Chondrocyte (in vitro differentiated cells): ENCODE measurements at regions not wholly inside any gene's neighbourhood (a gene's known extent, or its start where the extent isn't known, plus 50 kb on each side); places are given as distances from the start of the nearest gene placed in this dataset.
"Not testable (repeated sequence)": the region's sequence is repeated elsewhere in the genome, so short reads cannot be mapped to it uniquely, and the experiment has no call there.

Source experiments
- DNase-seq: peaks from one replicate; pipeline ENCODE4 v3.0.0; 2021; ENCODE audit warnings: mixed read lengths, low spot score
- H3K27ac Mint-ChIP-seq: one replicate; pipeline ENCODE4 v1.8.0; 2021; ENCODE audit warnings: mild to moderate bottlenecking, moderate library complexity, mixed read lengths; ENCODE audit not compliant: unreplicated experiment
- H3K27me3 Mint-ChIP-seq: 2 replicates; pipeline ENCODE4 v1.8.0; 2021; ENCODE audit warnings: low read depth, mixed read lengths
- H3K36me3 Mint-ChIP-seq: 2 replicates; pipeline ENCODE4 v1.8.0; 2021; ENCODE audit warnings: low read depth, mixed read lengths
- H3K4me1 Mint-ChIP-seq: 2 replicates; pipeline ENCODE4 v1.8.0; 2021; ENCODE audit warnings: low read depth, mild to moderate bottlenecking, mixed read lengths
- H3K4me3 Mint-ChIP-seq: one replicate; pipeline ENCODE4 v1.8.0; 2021; ENCODE audit warnings: mild to moderate bottlenecking, moderate library complexity, mixed read lengths; ENCODE audit not compliant: unreplicated experiment
- H3K9me3 Mint-ChIP-seq: 2 replicates; pipeline ENCODE4 v1.8.0; 2021; ENCODE audit warnings: low read depth, mixed read lengths
- TF ChIP-seq, protein P1 (sequence below): fragments of 200-600 bp; sonication (generic); IDR thresholded peaks from 2 replicates; pipeline ENCODE4 v1.5.0; 2021; ENCODE audit warnings: antibody characterized with exemption, mild to moderate bottlenecking, moderate library complexity

DNA sequence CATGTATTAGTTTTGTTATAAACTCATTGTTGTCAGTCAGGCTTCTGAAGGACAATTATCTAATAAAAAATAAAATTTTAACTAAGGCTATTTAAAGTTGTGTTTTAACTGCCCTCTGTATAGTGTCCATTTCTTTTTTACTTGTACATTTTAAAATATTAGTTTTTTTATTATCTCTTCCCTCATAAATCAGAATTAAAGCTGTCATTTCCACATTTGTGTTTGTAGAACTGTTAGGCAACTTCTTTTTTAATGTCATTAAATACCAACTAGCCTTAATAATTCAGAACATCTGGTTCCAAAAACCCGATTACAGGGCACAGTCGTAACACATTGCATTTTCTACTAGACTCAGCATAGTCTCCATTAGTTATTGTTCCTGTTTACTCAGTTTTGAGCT, 1749.0 kb upstream of the CELF4 start:
- Mint-ChIP-seq H3K36me3 (no peaks in the 10 kb centered on the region), H3K27me3 (no peaks in the 10 kb centered on the region), H3K4me3 (no peak overlapping the region), H3K27ac (no peak overlapping the region), H3K9me3 (no peaks in the 10 kb centered on the region), H3K4me1 (no peaks in the 10 kb centered on the region)
- TF ChIP-seq, protein P1, sequence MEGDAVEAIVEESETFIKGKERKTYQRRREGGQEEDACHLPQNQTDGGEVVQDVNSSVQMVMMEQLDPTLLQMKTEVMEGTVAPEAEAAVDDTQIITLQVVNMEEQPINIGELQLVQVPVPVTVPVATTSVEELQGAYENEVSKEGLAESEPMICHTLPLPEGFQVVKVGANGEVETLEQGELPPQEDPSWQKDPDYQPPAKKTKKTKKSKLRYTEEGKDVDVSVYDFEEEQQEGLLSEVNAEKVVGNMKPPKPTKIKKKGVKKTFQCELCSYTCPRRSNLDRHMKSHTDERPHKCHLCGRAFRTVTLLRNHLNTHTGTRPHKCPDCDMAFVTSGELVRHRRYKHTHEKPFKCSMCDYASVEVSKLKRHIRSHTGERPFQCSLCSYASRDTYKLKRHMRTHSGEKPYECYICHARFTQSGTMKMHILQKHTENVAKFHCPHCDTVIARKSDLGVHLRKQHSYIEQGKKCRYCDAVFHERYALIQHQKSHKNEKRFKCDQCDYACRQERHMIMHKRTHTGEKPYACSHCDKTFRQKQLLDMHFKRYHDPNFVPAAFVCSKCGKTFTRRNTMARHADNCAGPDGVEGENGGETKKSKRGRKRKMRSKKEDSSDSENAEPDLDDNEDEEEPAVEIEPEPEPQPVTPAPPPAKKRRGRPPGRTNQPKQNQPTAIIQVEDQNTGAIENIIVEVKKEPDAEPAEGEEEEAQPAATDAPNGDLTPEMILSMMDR: no peak
- DNase-seq: no peak

DNA sequence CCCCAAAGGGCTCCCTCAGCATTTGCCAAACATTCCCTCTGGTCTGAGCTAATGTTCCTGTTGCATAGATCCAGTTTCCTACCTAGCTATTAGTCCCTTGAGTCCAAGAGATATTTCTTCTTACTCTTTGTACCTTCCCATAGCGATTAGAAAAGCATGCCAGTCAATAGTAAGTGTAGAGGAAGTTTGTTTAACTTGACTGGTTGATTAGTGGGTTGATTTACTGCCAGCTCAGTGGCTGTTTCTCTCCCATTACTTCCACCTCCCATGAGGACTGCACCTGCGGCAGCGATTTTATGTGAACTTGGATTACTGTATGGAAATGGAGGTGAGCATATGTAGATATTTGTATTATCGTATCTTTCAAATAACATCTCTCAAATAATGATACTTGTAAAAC, 1748.4 kb upstream of the CELF4 start:
- no peaks in the 10 kb centered on the region for H3K4me1 Mint-ChIP-seq
- TF ChIP-seq, protein P1: no peak
- no peaks in the 10 kb centered on the region for H3K36me3 Mint-ChIP-seq
- H3K4me3 Mint-ChIP-seq: no peak overlapping the region
- no peaks in the 10 kb centered on the region for H3K27me3 Mint-ChIP-seq
- DNase-seq: no peak
- H3K9me3 Mint-ChIP-seq: no peaks in the 10 kb centered on the region
- H3K27ac Mint-ChIP-seq: no peak overlapping the region

DNA sequence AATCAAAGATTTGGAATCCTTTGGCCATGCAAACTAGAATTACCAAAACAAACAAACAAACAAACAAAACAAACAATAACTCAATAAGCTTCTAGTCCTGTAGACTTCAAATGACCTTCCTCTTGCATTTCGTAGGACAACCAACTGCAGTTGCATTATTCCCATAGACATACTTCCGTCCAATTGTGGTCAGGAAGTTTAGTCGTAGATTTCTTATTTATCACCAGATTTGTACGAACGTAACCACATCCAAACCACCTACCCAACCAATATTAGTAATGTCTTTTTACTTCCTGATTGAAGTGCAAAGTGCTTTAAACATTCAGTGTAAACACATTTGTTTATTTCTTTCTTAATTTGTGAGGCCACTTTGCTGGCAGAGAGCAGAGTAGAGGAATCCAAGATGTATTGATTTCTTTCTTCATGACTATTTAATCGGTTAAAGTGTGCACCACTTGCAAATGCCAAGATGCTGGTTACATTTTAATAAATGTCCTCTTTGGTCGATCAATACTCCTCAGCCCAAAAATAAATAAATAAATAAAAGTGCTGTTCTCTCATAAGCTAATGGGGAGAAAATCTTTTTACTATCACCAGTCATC, 1745.6 kb upstream of the CELF4 start:
- Mint-ChIP-seq H3K4me3 (no peak overlapping the region), H3K27me3 (no peaks in the 10 kb centered on the region), H3K9me3 (peaks cover 5% of the 10 kb centered on the region), H3K4me1 (no peaks in the 10 kb centered on the region), H3K36me3 (no peaks in the 10 kb centered on the region), H3K27ac (no peak overlapping the region)
- DNase-seq: no peak
- TF ChIP-seq, protein P1: no peak

DNA sequence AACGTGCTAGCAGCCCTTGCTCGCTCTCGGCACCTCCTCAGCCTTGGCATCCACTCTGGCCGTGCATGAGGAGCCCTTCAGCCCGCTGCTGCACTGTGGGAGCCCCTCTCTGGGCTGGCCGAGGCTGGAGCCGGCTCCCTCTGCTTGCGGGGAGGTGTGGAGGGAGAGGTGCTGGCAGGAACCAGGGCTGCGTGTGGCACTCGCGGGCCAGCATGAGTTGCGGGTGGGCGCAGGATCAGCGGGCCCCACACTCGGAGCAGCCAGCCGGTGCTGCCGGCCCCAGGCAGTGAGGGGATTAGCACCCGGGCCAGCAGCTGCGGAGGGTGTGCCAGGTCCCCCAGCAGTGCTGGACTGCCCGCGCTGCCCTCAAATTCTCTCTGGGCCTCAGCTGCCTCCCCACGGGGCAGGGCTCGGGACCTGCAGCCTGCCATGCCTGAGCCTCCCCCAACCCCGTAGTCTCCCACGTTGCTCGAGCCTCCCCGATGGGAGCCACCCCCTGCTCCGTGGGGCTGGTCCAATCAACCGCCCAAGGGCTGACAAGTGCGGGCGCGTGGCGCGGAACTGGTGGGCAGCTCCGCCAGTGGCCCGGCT, 1743.4 kb upstream of the CELF4 start:
- H3K36me3 Mint-ChIP-seq, H3K9me3 Mint-ChIP-seq, H3K4me3 Mint-ChIP-seq, H3K27ac Mint-ChIP-seq, H3K4me1 Mint-ChIP-seq, H3K27me3 Mint-ChIP-seq: not testable (repeated sequence)
- peak; percentile 81 for DNase-seq

DNA sequence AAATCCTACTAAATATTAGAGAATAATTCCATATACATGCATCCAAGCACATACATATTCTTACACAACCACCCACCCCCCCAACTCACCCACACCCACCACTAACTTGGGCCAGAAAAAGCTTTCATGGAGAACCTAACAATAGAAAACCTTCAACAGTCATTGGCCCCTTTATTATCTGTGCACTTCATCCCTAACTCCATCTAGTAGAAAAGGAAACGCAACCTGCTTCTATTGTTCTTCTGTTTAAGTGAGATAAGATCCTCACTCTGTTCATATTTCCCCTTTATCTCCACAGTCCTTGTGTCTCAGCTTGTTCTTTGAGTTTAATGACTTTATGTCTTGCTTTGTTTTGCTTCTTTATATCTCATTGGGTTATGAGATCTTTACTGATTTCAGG, 1740.2 kb upstream of the CELF4 start:
- H3K9me3 Mint-ChIP-seq: peaks cover 5% of the 10 kb centered on the region
- no peaks in the 10 kb centered on the region for H3K4me1 Mint-ChIP-seq
- H3K27me3 Mint-ChIP-seq: no peaks in the 10 kb centered on the region
- H3K36me3 Mint-ChIP-seq: no peaks in the 10 kb centered on the region
- H3K27ac Mint-ChIP-seq: no peak overlapping the region
- H3K4me3 Mint-ChIP-seq: no peak overlapping the region
- DNase-seq: no peak
- TF ChIP-seq, protein P1: no peak

DNA sequence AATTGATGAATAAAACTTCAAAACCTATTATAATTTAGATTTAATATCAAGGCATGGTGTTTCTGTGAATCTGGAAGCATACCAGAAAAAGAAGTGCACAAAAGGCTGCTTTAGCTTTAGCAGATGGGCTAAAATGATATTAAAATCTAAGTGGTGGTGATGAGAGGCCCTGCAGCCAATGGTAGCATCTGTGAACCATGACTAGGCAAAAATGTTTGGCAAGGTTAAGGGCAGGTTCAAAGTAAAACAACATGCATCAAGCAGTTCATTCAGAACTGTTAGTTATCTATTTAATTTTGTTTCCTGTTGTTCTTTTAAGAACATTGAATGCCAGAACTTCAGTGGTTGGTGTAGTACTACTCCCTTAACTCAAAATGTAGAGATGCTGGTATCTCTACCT, 1736.9 kb upstream of the CELF4 start:
- Mint-ChIP-seq H3K4me1 (no peaks in the 10 kb centered on the region), H3K27ac (no peak overlapping the region), H3K36me3 (no peaks in the 10 kb centered on the region), H3K4me3 (no peak overlapping the region), H3K27me3 (no peaks in the 10 kb centered on the region), H3K9me3 (peaks cover 2% of the 10 kb centered on the region)
- no peak for DNase-seq
- TF ChIP-seq, protein P1: no peak
